Stimulated activated CD8-positive, alpha-beta memory T cell treated with anti-CD3 and anti-CD28 coated beads, Interleukin-4, amount 100 ng/mL, for 4 hours (primary cell): ENCODE measurements at regions not wholly inside any gene's neighbourhood (a gene's known extent, or its start where the extent isn't known, plus 50 kb on each side); places are given as distances from the start of the nearest gene placed in this dataset.
"Not testable (repeated sequence)": the region's sequence is repeated elsewhere in the genome, so short reads cannot be mapped to it uniquely, and the experiment has no call there.

Source experiments
- DNase-seq, 2 donors: peaks; one replicate each; pipeline ENCODE4 v3.0.0-alpha.2; 2020; ENCODE audit warnings: low read depth in 2 of 2, low spot score in 1 of 2

DNA sequence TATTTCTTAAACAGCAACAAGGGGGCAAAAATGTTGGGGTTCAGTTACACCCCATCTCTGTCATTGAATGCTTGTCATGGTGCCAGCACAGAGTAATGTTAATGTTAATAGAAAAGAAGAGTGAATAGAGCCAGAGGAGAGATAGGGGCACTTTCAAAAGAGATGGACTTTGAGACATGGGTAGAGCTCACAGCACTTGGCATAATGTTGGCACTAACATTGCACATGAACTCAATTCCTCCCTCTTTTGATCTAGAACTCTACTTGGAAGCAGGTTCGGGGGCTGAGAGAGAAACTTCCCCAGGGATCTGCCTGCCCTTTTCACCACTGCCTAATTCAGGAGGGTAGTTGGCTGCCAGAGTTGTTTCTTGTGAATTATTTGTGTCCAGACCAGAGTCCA is 188.0 kb upstream of the ADRA1D start:
- no peak for DNase-seq

DNA sequence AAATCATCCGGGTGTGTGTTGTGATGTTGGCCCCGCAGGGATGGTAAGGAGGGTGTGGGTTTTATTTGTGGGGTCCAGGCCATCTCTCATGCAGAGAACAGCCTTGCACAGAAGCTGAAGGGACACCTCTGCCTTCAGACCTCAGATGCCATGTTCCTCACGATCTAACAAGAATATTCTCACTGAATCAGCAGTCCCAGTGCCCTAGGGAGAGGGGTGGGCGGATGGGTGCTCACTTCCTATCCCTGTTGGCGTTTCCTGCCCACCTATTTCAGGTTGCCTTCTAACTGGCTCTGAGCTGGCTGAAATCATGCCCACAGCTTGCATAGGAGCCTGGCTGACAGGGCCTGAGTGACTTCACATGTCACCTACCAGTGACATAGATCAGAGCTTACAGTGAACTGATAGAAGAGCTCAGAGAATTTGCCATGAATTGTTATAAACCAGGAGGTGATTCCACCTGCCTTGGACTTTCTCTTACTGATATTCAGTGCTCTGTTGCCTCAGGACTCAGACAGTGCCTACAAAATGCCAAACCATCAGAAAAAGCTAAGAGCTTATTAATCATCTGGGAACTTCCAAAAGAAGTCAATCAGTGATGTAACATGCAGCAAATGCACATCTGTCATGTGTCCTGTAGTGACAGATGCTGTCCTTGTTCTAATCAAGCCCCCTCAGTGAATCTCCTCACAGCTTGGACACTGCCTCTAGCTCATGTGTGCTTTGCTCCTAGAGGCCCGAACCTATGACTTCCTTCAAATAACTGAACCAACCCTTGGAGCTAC is 186.8 kb upstream of the ADRA1D start:
- no peak for DNase-seq

GRCh38 chr20:4435225-4435624 is 186.1 kb upstream of the ADRA1D start:
- no peak for DNase-seq

GRCh38 chr20:4434681-4435080 is 185.6 kb upstream of the ADRA1D start:
- DNase-seq, result no peak

DNA sequence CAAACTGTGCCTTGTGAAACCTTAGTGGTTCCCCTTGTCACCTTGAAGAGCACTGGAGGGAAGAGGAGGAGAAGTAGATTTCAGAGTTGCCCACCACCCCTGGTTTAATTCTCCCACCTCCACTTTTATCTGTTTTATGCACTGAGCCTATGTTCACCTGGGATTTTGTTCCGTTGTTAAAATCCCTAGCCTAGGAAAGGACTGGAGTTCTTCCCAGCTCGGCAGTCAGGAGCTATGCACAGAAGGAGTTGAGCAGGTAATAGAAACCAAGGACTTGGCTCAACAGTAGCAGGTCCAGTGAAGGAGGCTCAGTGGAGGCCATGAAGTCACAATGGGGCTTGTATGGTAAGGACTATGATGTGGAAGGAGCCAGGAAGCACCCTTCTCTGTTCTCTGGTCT is 182.4 kb upstream of the ADRA1D start:
- DNase-seq, result no peak

DNA sequence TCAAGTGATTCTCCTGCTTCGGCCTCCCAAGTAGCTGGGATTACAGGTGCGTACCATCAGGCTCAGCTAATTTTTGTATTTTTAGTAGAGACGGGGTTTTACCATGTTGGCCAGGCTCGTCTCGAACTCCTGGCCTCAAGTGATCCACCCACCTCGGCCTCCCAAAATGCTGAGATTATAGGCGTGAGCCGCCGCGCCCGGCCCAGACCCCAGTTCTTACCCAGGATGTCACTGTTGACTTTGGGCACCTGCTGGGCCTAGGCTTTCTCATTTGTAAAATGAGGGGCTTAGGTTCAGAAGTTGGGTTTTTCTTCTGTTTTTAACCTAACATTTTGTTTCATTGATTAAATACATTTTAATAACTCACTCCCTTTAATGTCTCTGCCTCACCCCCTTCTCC is 181.7 kb upstream of the ADRA1D start:
- DNase-seq, result not testable (repeated sequence)

- DNase-seq, result no peak
Observed at GRCh38 chr20:4427940-4428586, 179.0 kb upstream of the ADRA1D start.

GRCh38 chr20:4418141-4418540 is 169.1 kb upstream of the ADRA1D start:
- no peak for DNase-seq

GRCh38 chr20:4415281-4415680 is 166.2 kb upstream of the ADRA1D start:
- DNase-seq, result no peak

GRCh38 chr20:4413314-4414049 is 164.4 kb upstream of the ADRA1D start:
- no peak for DNase-seq

DNA sequence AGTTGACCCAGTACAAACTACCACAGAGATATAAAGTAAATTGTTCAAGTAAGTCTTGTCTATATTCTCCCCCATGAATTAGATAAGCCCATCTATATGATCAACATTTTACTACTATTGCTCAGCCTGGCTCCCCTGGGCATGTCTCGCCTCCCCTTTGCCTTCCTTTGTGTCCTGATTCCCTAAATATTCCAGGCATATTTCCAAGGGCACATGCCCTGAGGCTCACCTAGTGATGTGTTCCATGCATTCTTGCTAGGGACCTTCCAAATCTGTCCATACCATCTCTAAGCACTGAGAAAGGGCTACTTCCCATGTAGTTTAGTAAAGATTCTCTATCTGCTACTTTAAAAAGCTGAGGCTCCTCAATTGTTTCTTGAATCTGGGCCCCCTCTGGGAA is 163.1 kb upstream of the ADRA1D start:
- no peak for DNase-seq

- no peak for DNase-seq
Observed at GRCh38 chr20:4411744-4412143, 162.7 kb upstream of the ADRA1D start.

DNA sequence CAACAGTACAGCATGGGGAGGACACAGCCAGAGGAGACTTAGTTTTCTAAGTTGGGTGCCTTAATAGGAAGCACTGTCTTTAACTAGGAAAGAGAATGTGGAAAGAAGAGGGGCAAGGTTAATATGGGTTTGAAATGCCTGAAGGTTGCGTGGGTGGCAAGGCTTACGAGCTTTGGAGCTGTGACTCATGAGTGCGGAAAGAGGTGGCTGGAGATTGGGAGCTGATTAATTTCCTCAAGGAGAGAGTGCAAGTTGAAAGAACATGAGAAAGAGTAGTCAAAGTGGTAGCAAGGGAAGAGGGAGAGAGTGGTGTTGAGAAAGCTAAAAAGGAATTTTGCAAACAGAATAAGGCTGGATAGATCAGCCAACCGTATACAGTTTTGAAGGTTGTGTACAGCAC is 157.5 kb upstream of the ADRA1D start:
- no peak for DNase-seq

DNA sequence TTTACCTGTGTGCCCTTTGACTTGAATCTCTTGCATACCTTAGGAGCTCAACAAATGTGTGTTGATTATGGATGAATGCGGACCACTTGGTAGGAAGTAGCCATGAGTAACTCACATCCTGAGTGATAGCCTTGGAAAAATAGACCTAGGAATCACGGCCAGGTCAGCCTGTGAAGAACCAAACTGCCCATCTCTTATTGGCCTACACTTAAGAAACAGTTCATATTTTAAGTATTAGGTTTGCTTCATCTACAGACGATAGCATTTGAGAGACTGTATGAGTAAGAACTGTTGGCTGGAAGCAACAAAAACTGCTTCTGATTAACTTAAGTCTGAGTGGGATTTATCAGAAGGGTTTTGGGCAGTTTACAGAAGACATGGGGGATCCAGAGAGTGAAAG is 152.5 kb upstream of the ADRA1D start:
- no peak for DNase-seq

GRCh38 chr20:4384961-4385360 is 135.9 kb upstream of the ADRA1D start:
- DNase-seq, result no peak

DNA sequence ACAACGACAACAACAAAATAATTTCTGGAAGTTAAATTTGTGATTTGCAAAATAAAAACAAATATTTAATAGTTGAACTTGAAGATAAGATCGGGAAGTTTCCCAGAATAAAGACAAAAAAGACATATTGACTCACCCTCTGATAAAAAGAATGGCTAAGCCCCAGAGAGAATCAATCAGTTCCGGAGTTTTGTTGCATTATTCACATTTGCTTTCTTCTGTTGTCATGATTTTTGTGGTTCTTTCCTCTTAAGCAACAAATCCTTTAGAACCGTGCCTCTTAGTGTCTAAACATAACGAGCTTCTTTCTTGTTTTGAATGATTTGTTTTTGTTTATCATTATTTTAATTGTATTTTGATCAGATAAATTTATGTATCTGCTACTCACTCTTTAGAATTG is 134.9 kb upstream of the ADRA1D start:
- no peak for DNase-seq

DNA sequence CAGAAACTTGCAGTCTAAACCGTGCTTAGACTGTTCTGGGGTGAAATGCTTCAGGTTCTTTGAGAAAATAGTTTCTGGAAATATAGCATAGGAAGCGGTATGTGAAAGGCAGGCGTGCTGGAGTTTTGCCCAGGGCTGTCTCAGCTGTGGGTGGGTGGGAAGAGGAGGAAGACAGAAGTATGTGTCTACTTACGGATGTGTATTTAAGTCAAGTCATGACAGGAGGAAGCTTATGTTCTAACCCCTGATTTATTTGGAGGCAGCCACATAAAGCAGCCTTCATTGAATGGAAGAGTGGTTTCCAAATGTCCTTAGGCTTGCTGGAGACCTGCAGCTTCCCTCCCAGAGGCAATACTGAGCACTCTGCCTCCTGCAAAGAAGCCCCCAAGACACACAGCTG is 126.8 kb upstream of the ADRA1D start:
- DNase-seq, result no peak

GRCh38 chr20:4373454-4373853 is 124.4 kb upstream of the ADRA1D start:
- no peak for DNase-seq

GRCh38 chr20:4371623-4372251 is 122.7 kb upstream of the ADRA1D start:
- DNase-seq, result no peak

DNA sequence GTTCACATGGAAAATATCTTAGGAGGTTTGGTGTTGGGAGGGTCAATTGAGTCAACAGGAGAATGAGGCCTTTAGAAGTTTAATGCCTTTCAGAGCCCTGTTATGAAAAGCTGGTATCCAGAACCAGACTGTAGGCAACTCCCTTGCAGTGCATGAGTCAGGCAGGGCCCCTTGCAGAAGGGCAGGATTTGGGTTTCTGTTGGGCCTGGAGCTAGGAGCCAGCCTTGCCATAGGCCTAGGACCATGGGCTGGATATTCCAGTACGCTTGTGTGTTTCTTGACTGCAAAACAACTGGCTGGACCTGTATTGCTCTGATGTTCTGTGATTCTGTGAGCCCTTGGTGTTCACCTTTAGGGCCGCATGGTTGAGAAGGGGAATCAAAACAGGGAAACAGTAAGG is 121.8 kb upstream of the ADRA1D start:
- DNase-seq, result no peak

- DNase-seq, result no peak
Observed at GRCh38 chr20:4369798-4370124, 120.7 kb upstream of the ADRA1D start.
